ENCODE measurements at regions not wholly inside any gene's neighbourhood (a gene's known extent, or its start where the extent isn't known, plus 50 kb on each side); places are given as distances from the start of the nearest gene placed in this dataset.

DNA sequence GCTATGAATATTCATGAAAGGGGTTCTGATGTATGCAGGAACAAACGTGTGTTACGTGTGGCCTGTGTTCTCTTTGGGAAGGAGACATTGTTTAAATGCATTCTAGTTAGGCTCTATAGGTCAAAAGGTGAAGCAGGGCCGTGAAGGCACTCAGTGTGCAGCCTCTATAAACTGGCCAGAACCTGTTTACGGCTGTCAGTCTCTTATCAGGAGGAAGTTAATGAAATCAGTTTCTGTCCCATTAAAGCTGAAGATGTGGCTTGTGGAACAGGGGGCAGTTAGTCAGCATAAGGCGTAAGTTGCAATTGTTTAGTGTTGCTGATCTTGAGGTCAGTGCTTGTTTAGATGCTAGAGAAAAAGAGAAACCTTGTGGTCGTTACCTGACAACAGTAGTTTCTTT is 111.5 kb upstream of the KCNG1 start:
- TF ChIP-seq POLR2A (IDR thresholded peaks at IDR 0.05) (no peak), EP300 (IDR thresholded peaks at IDR 0.05) (no peak)
- TF ChIP-seq, protein P1, sequence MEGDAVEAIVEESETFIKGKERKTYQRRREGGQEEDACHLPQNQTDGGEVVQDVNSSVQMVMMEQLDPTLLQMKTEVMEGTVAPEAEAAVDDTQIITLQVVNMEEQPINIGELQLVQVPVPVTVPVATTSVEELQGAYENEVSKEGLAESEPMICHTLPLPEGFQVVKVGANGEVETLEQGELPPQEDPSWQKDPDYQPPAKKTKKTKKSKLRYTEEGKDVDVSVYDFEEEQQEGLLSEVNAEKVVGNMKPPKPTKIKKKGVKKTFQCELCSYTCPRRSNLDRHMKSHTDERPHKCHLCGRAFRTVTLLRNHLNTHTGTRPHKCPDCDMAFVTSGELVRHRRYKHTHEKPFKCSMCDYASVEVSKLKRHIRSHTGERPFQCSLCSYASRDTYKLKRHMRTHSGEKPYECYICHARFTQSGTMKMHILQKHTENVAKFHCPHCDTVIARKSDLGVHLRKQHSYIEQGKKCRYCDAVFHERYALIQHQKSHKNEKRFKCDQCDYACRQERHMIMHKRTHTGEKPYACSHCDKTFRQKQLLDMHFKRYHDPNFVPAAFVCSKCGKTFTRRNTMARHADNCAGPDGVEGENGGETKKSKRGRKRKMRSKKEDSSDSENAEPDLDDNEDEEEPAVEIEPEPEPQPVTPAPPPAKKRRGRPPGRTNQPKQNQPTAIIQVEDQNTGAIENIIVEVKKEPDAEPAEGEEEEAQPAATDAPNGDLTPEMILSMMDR (IDR thresholded peaks at IDR 0.05), result no peak

Measured in stomach (tissue), 4 donors.